Osteocyte (in vitro differentiated cells): ENCODE measurements at regions not wholly inside any gene's neighbourhood (a gene's known extent, or its start where the extent isn't known, plus 50 kb on each side); places are given as distances from the start of the nearest gene placed in this dataset.

ENCODE experiments used
- DNase-seq: peaks from one replicate; pipeline ENCODE4 v3.0.0; 2021; ENCODE audit warnings: mixed read lengths; ENCODE audit not compliant: unreplicated experiment; ENCODE audit errors: extremely low spot score
- H3K27ac Mint-ChIP-seq: one replicate; pipeline ENCODE4 v1.8.0; 2021; ENCODE audit warnings: mild to moderate bottlenecking, mixed read lengths; ENCODE audit not compliant: unreplicated experiment
- H3K27me3 Mint-ChIP-seq: one replicate; pipeline ENCODE4 v1.8.0; 2021; ENCODE audit warnings: mixed read lengths; ENCODE audit not compliant: unreplicated experiment
- H3K36me3 Mint-ChIP-seq: one replicate; pipeline ENCODE4 v1.8.0; 2021; ENCODE audit warnings: mixed read lengths; ENCODE audit not compliant: unreplicated experiment
- H3K4me1 Mint-ChIP-seq: one replicate; pipeline ENCODE4 v1.8.0; 2021; ENCODE audit warnings: mixed read lengths; ENCODE audit not compliant: unreplicated experiment
- H3K4me3 Mint-ChIP-seq: one replicate; pipeline ENCODE4 v1.8.0; 2021; ENCODE audit warnings: mild to moderate bottlenecking, moderate library complexity, mixed read lengths; ENCODE audit not compliant: unreplicated experiment
- H3K9me3 Mint-ChIP-seq: one replicate; pipeline ENCODE4 v1.8.0; 2021; ENCODE audit warnings: mixed read lengths; ENCODE audit not compliant: unreplicated experiment
- CTCF ChIP-seq: fragments of 200-600 bp; sonication (generic); IDR thresholded peaks from 2 replicates; pipeline ENCODE4 v1.5.0; 2021; ENCODE audit warnings: antibody characterized with exemption, mild to moderate bottlenecking, moderate library complexity

- no peak for DNase-seq
- Mint-ChIP-seq H3K27me3 (no peaks in the 10 kb centered on the region), H3K4me3 (no peak overlapping the region), H3K36me3 (no peaks in the 10 kb centered on the region), H3K27ac (no peak overlapping the region), H3K9me3 (peaks cover 4% of the 10 kb centered on the region), H3K4me1 (no peaks in the 10 kb centered on the region)
- TF ChIP-seq CTCF: no peak
These were observed 388.4 kb downstream of the SHANK2 start for GRCh38 chr11:70863993-70864392.

GRCh38 chr11:70865356-70865755 is 387.0 kb downstream of the SHANK2 start:
- TF ChIP-seq CTCF: no peak
- no peak overlapping the region for H3K27ac Mint-ChIP-seq
- no peaks in the 10 kb centered on the region for H3K4me1 Mint-ChIP-seq
- H3K36me3 Mint-ChIP-seq: no peaks in the 10 kb centered on the region
- H3K9me3 Mint-ChIP-seq: peaks cover 4% of the 10 kb centered on the region
- DNase-seq: no peak
- H3K4me3 Mint-ChIP-seq: no peak overlapping the region
- H3K27me3 Mint-ChIP-seq: no peaks in the 10 kb centered on the region

- H3K4me3 Mint-ChIP-seq: no peak overlapping the region
- no peaks in the 10 kb centered on the region for H3K36me3 Mint-ChIP-seq
- TF ChIP-seq CTCF: no peak
- H3K27me3 Mint-ChIP-seq: no peaks in the 10 kb centered on the region
- H3K27ac Mint-ChIP-seq: no peak overlapping the region
- H3K9me3 Mint-ChIP-seq: peaks cover 4% of the 10 kb centered on the region
- no peaks in the 10 kb centered on the region for H3K4me1 Mint-ChIP-seq
- DNase-seq: no peak
These were observed 385.5 kb downstream of the SHANK2 start for GRCh38 chr11:70866834-70867233.

GRCh38 chr11:70867281-70868047 is 384.9 kb downstream of the SHANK2 start:
- DNase-seq: no peak
- no peak for TF ChIP-seq CTCF
- no peaks in the 10 kb centered on the region for H3K27me3 Mint-ChIP-seq
- H3K4me1 Mint-ChIP-seq: no peaks in the 10 kb centered on the region
- no peak overlapping the region for H3K27ac Mint-ChIP-seq
- H3K9me3 Mint-ChIP-seq: peaks cover 4% of the 10 kb centered on the region
- no peaks in the 10 kb centered on the region for H3K36me3 Mint-ChIP-seq
- no peak overlapping the region for H3K4me3 Mint-ChIP-seq

GRCh38 chr11:70868341-70868885 is 384.0 kb downstream of the SHANK2 start:
- H3K27me3 Mint-ChIP-seq: no peaks in the 10 kb centered on the region
- no peaks in the 10 kb centered on the region for H3K36me3 Mint-ChIP-seq
- no peak overlapping the region for H3K4me3 Mint-ChIP-seq
- no peak for TF ChIP-seq CTCF
- no peak for DNase-seq
- H3K4me1 Mint-ChIP-seq: no peaks in the 10 kb centered on the region
- peaks cover 3% of the 10 kb centered on the region for H3K9me3 Mint-ChIP-seq
- H3K27ac Mint-ChIP-seq: no peak overlapping the region
